CD4-positive, alpha-beta T cell treated with Interleukin-15 for 1 hour (primary cell): ENCODE measurements at regions not wholly inside any gene's neighbourhood (a gene's known extent, or its start where the extent isn't known, plus 50 kb on each side); places are given as distances from the start of the nearest gene placed in this dataset.
"Not testable (repeated sequence)": the region's sequence is repeated elsewhere in the genome, so short reads cannot be mapped to it uniquely, and the experiment has no call there.

Source experiments
- DNase-seq: peaks from one replicate; pipeline ENCODE4 v3.0.0-alpha.2; 2020

- DNase-seq = not testable (repeated sequence)
Observed at GRCh38 chr2:143837055-143837454, 682.9 kb downstream of the ZEB2 start.

GRCh38 chr2:143835481-143835880, 684.4 kb downstream of the ZEB2 start:
- no peak for DNase-seq

GRCh38 chr2:143833015-143833660, 686.8 kb downstream of the ZEB2 start:
- no peak for DNase-seq

GRCh38 chr2:143830476-143830875, 689.4 kb downstream of the ZEB2 start:
- DNase-seq = no peak

GRCh38 chr2:143828763-143829537, 691.0 kb downstream of the ZEB2 start:
- no peak for DNase-seq

- DNase-seq = no peak
Observed at GRCh38 chr2:143824791-143825190, 695.1 kb downstream of the ZEB2 start.

- no peak for DNase-seq
Observed at GRCh38 chr2:143823876-143824275, 694.7 kb downstream of the ARHGAP15 start.

- no peak for DNase-seq
Observed at GRCh38 chr2:143823296-143823695, 694.1 kb downstream of the ARHGAP15 start.

- DNase-seq = no peak
Observed at GRCh38 chr2:143822736-143823135, 693.5 kb downstream of the ARHGAP15 start.

- DNase-seq = no peak
Observed at GRCh38 chr2:143819764-143820163, 690.5 kb downstream of the ARHGAP15 start.

GRCh38 chr2:143819190-143819735, 690.0 kb downstream of the ARHGAP15 start:
- no peak for DNase-seq
